Daoy (cell line): ENCODE measurements at regions not wholly inside any gene's neighbourhood (a gene's known extent, or its start where the extent isn't known, plus 50 kb on each side); places are given as distances from the start of the nearest gene placed in this dataset.
A peak's percentile ranks its signal among the peaks of the same experiment; 100 is the strongest.

ENCODE experiments used
- DNase-seq: peaks from one replicate; pipeline ENCODE4 v3.0.0-alpha.2; 2015; ENCODE audit warnings: low read depth

DNA sequence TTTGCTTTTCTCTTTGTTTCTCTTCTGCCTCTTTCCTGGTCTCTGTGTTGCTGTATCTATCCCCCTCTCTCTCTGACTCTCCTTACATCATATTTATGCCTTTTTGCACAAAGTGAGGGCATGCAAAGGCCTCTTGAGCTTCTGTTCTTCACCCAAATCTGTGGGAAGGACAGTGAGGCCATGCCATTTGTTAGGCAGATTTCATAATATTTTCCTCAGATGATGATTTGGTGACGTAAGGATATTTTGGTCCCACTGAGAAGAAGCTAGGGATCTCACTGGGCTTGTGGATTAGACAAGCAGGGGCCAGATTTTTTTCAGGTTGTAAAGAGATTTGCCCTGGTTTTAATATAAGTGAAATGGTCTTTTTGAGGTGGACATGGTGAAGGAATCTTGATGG, 249.4 kb upstream of the USP24 start:
- DNase-seq, result no peak

DNA sequence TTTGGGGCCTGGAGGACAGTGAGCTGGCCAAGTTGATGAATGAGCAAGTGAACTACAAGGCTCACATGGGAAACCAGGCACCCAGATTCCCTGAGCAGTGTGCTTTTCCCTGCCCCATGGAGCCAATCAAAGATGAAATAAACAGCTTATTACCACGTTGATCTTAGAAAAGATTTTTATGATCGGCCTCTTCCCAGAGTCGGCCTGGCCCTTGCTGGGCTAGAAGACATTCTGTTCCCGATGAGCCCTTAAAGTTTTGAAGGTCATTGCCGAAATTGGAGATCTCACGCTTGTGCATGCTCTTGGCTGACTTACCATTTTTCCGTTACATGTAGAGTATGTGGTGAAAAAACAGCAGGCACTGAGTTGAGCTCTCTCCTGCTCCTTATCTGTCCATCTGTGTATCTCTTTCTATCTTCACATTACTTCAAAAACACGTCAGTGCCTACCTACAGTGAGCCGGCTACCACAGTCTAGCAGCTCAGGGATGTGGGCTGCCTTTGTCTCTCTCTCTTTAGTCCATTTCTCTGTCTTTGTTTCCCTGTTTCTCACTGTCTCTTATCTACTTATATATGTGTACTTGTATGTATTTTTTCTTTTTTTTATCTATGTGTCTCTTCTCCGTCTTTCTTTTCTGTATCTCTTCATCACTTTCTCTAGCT, 248.8 kb upstream of the USP24 start:
- no peak for DNase-seq

DNA sequence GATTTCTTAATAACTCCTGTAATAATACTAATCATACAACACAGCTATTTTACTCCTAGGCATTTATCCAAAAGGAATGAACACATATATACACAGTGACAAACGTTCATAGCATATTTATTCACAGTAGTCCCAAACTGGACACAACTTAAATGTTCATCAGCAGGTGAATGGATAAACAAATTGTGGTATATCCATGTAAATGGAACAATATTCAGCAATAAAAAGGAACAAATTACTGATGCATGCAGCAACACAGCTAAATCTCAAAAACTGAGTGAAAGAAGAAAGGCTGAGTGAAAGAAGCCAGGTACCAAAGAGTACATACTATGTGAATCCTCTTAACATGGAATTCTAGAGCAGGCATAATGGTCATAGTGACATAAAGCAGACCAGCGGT, 242.7 kb upstream of the USP24 start:
- no peak for DNase-seq

DNA sequence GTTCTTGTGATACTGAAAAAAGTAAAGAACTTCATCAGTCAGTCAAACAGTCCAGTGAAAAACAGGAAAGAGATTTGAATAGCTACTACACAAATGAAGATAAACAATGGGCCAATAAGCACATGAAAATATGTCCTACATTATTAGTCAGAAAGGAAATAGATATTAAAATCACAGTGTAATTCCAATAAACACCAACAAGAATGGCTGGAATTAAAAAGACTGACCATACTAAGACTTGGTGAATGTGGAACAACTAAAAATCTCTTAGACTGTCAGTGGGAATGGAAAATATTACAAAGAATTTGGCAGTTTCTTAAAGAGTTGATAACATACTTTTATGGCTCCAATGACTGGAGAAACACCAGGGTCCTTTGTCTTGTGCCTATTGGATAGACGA, 241.8 kb upstream of the USP24 start:
- no peak for DNase-seq

DNA sequence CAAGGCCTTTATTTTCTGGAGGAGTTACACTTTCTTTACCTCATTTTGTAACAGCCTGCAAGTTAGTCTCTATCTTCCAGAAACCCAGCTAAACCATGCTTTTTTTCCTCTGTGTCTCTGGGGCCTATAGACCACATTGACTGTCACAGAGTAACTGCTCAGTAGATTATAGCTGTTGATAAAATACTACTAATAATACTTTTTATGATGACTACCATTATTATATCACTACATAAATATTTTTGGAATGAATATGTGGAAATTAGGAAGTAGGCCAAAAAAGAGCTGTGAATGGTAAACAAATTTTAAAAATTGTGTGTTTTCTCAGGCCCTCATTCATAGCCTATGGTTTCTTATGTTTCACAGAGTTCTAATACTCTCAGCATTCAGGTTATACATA, 233.1 kb upstream of the USP24 start:
- DNase-seq, result no peak

DNA sequence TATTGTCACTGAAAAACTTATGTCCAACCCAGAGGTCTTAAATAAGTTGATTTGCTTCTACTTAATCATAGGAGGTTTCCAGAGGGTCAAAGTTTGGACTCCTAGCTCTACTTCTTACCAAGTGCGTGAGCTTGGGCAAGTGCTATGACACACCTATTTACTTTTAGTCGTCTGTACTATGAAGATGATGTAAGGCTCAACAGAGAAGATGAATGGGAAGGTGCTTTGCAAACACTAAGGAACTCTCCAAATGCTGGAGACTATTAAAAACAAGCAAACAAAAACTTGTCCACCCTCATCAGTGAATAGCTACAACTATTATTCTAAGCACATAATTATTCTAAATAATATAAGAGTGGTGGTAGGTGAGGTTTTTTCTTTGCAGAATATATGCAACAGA, 232.3 kb upstream of the USP24 start:
- no peak for DNase-seq

DNA sequence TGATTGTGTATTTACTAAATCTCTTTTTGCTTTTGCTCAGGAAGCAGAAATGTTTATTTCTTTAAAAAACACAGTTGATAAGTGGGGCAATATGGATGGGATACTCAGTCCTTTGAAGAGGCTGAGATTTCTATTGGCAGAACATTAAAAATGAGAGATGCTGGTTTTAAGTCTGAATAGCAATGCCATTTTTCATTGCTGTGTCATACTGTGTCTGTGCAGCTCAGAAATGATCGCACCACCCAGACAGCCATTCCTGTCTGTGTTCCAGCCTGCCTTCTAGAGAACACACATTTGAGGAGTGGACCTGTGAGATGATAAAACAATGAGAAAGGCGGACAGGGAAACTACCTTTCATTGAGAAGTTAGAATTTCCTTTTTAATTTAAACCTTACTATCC, 231.2 kb upstream of the USP24 start:
- no peak for DNase-seq

DNA sequence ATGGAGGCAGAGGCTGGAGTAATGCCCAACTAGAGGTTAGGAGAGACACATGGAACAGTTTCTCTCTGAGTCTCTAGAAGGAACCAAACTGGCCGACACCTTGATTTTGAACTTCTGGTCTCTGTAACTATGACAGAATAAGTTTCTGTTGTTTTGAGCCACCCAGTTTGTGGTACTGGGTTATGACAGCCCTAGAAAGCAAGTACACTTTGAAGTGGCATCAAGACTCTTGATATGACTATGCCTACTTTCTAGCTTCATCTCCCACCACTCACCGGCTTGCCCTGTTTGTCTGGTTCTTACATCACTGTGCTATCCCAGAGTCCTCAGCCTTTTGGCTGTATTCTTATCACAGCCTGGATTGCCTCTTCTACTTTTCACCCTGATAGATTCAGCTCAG, 230.3 kb upstream of the USP24 start:
- no peak for DNase-seq

DNA sequence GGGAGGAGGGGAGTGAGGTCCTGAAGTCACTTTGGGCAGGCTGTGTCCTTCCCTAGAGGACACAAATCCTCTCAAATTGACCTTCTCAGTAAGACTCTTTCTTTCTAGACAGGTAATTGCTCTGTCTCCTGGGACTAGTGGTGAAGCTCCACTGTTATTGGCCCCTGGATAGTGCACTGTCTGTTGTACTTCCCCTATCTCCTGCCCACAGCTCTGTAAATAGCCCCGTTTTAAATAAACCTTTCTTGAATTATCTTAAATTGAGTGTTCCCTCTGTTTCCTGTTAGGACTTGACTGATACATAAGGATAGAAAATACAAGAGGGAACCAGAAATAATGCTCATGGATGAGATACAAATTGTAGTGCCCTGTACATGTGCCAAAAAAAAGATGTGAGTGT, 229.5 kb upstream of the USP24 start:
- DNase-seq, result no peak

DNA sequence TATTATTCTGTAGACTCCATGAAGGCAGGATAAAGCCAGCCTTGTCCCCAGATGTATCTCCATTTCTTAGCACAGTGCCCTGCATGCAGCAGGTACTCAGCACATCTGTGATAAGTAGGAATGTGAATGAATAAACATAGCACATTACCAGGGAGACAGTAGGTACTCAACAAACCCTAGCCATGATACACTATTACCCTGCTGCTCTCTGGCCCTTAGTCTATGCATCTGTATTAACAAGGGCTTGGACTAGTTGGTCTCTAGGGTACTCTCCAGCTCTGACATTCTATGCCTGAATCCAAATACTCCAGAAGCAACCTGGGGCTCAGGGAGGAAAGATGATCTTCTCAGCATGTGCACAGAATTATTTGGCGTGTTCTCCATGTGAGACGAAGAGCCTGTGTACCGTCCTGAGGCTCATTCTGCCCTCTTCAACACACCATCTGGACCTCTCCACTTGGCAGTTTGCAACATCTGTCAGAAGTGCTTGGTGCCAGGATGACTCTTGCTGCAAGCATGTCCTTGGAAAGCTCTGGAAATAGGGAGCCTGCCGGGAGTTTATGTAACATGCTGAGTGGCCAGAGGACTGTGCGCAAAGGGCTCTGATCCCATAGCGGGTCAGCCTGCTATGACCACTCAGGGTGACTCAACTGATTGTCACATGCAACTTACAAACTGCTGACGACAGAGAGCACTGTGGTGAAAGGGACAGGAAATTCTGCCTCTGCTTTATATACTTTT, 228.2 kb upstream of the USP24 start:
- DNase-seq, result peak; percentile 80

DNA sequence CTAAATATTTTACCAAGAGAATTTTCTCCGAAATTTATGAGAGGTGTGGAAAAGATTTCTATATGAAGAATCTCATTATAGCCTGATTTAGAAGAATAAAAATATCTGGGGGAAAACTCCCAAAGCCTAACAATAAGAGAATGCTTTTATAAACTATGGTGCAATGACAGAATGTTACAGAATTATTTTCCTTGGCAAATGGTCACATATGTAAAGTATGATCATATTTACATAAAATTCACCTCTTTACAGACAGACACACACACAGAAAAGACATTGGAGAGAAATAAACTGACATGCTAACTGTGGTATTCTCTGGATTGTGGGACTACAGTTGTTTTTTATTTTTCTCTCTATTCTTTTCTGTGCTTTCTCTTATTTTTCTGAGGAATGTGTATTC, 226.3 kb upstream of the USP24 start:
- no peak for DNase-seq

DNA sequence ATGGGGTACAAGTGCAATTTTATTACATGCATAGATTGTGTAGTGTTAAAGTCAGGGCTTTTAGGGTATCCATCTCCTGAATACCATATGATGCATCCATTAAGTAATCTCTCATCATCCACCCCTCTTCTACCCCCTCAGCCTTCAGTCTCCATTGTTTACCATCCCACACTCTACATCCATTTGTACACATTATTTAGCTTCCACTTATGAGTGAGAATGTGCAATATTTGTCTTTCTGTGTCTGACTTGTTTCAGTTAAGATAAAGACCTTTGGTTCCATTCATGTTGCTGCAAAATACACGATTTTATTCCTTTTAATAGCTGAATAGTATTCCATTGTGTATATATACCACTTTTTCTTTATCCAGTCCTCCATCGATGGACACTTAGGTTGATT, 222.5 kb upstream of the USP24 start:
- no peak for DNase-seq

DNA sequence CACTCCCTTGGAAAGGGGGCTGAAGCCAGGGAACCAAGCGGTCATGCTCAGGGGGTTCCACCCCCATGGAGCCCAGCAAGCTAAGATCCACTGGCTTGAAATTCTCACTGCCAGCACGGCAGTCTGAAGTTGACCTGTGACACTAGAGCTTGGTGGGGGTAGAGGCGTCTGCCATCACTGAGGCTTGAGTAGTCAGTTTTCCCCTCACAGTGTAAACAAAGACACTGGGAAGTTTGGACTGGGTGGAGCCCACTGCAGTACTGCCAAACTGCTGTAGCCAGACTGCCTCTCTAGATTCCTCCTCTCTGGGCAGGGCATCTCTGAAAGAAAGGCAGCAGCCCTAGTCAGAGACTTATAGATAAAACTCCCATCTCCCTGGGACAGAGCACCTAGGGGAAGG, 215.6 kb upstream of the USP24 start:
- peak; percentile 22 for DNase-seq

DNA sequence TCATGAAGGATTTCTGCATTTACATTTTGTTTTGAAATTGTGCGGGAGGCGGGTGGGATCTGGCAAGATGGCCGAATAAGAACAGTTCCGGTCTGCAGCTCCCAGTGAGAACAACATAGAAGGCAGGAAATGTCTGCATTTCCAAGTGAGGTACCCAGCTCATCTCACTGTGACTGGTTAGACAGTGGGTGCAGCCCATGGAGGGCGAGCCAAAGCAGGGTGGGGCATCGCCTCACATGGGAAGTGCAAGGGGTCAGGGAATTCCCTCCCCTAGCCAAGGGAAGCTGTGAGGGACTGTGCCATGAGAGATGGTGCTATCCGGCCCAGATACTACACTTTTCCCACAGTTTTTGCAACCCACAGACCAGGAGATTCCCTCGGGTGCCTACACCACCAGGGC, 215.0 kb upstream of the USP24 start:
- DNase-seq, result peak; percentile 54

DNA sequence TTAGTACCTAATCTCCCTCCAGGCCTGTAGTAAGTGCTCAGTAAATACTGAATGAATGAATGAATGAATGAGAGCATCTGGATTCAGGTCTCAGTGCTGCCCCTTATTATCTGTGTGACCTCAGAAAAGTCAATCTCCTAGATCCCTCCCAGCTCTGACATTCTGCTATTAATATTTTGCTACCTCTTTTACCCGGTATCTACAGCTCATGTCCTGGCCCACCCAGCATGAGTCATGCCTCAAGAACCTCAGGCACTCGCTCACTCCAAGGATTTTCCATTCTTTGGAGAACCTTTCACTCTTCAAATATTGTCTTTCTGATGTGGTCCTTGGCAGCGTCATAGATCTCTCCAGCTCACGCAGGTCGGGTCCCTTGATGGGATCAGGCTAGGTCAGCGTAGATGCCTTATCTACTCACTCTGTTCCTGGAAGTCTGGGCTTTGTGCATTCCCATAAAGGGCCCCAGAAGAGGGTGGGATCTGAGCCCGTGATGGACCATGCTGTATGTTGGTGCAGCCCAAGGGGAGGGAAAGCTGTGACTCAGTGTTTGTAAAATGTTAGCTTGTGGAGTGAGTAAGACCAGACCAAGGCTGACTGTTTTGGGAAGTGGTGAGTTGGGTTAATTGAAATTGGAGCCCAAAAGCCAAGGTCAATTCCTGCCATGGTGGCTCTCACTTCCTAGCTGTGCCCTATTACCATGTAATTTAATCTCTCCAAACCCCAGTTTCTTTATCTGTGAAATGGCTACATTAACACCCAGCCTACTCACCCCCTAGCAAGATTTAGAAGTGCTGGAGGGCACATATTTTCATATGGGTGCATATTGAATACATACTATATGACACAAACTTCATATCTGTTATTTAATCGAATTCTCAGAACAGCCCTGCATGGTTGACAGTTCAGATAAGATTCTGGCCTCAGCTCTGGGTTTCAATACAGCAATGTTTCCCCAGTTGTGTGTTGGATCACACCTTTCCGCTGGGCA, 214.1 kb upstream of the USP24 start:
- DNase-seq, result peak; percentile 98

DNA sequence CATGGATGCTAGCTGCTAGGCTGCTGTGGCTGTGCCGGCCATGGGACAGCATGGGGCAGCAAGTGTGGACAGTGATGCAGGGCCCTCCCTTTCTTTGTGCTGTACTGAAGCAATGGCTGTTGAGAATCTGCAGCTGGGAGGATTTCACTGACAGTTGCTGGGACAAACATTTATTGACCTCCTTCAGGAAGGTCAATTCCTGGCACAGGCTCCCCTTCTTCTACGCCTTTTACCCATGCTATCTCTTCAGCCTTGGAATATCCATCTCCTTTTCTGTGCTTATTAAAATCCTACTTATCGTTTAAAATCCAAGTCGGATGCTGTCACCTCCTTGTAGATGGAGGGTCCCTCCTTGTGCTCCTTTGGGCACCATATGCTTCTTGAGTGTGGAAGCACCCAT, 213.1 kb upstream of the USP24 start:
- no peak for DNase-seq

DNA sequence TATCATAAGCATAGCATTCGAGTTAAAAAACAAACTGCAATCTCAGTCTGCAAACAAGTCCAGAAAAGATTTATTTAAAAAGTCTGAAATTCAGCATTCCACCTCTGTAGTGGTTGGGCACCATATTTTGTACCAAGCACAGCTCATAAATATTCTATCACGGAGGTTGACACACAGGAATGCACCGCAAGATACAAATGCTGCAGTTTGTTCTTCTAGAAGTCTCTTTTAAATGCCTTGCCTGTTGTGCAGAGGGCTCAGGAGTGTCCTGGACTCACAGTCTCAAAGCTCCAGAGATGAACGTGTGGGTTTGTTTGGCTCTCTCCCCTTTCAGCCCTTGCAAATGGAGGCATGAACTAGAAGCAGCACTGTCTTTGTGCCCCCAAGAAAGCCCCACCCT, 212.4 kb upstream of the USP24 start:
- DNase-seq, result no peak

DNA sequence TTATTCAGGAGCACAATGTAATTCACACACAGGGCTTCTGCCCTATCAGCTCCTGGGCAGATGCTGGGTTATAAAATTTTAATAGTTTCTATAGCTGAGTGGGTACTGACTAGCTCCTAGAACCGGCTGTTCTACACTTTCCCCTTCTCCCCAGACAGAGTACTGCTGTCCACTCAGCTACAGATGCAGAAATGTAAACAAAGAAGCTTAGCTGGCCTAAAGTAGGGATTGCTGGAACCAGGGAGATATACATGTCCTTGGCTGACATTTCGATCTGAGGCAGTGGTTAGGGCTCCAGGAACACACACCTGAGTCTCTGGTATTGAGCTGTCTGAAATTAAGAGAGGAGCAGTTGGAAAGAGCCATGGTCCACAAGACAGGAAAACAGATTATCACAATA, 211.5 kb upstream of the USP24 start:
- no peak for DNase-seq

DNA sequence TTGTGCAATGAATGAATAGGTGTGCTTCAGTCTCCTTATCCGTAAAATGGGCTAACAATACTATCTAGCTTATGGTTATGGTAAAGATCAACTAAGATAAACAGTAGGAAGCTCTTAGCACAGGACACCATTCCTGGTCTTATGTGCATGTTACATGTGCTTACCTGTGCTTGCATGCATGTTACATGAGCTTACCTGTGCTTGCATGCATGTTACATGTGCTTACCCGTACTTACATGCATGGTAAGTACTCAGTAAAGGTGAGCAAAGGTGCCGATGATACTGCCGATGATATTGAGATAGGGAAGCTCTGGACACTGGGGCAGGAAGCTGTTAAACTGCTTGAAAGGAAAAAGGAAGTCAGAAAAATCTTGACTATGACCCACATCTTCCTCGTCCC, 211.0 kb upstream of the USP24 start:
- no peak for DNase-seq

DNA sequence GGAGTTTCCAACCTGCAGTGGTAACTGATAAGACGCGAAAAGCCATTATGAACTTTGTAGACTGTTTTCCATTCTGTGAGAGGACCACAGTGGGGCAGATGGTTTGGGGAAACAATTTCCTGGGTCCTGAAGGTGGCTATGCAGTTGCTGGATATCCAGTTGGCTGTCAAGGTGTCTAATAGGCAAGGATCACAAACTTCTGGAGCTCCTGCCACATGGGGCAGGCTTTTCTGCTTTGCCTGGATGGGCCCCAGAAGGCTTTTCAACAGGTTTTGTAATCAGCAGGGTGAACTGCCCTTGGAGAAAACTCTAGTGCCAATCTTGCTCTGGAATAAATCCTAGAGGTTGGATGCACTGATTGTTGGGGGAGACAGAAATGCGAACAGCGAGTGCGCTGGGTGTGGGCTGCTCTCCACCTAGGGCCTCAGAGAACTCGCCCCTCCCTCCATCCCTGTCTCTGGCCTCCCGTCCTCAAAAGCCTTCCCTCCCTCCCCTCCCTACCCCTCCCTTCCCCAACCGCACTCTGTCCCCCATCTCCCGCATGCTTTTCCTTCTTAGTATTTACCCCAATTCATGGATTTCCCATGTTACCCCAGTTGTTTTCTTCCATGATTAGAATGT, 210.3 kb upstream of the USP24 start:
- DNase-seq, result no peak

DNA sequence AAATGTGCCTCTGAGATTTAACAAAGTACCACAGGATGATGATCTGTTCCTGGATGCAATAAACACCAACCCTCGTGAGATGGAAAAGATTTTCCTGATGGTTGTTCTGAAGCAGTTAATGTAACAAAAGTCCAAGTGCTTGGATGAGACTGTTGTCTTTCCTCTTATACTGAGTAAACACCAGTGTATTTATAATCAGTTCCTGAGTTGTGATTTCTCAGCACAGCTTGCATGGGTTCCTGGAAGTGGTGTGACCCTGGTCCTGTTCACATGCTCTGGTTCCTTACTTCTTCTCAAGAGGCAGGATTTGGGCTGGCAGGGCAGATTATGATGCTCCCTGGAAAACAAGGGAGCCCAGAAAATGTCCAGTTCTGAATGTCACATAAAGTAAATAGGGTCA, 208.2 kb upstream of the USP24 start:
- DNase-seq, result no peak
